ENCODE measurements at regions not wholly inside any gene's neighbourhood (a gene's known extent, or its start where the extent isn't known, plus 50 kb on each side); places are given as distances from the start of the nearest gene placed in this dataset.

GRCh38 chr11:90380206-90380605 lies 157.4 kb upstream of the CHORDC1 start:
- no peak for TF ChIP-seq POLR2AphosphoS5 (IDR thresholded peaks at IDR 0.05; ENCODE audit: low read depth)
- TF ChIP-seq CTCF (IDR thresholded peaks at IDR 0.05; ENCODE audit: insufficient read depth, low read length), result no peak
- TF ChIP-seq SPI1 (IDR thresholded peaks at IDR 0.05; ENCODE audit: borderline replicate concordance, low read depth), result no peak
- TF ChIP-seq GABPA (IDR thresholded peaks at IDR 0.05; ENCODE audit: low read depth), result no peak
